Activated naive CD8-positive, alpha-beta T cell treated with anti-CD3 and anti-CD28 coated beads, Interleukin-2, amount 50 U/mL, for 16 hours (primary cell): ENCODE measurements at regions not wholly inside any gene's neighbourhood (a gene's known extent, or its start where the extent isn't known, plus 50 kb on each side); places are given as distances from the start of the nearest gene placed in this dataset.

Experiments used
- DNase-seq: peaks from one replicate; pipeline ENCODE4 v3.0.0-alpha.2; 2020; ENCODE audit warnings: low read depth, low spot score

- DNase-seq: no peak
These were observed 302.9 kb upstream of the ZMIZ1 start for GRCh38 chr10:78765726-78766335.

- DNase-seq: no peak
These were observed 302.2 kb upstream of the ZMIZ1 start for GRCh38 chr10:78766603-78767002.

- DNase-seq: no peak
These were observed 300.5 kb upstream of the ZMIZ1 start for GRCh38 chr10:78768041-78768835.

GRCh38 chr10:78768876-78769275 lies 299.9 kb upstream of the ZMIZ1 start:
- DNase-seq: no peak

GRCh38 chr10:78769526-78769925 lies 299.2 kb upstream of the ZMIZ1 start:
- no peak for DNase-seq

- no peak for DNase-seq
These were observed 298.3 kb upstream of the ZMIZ1 start for GRCh38 chr10:78770167-78771090.

GRCh38 chr10:78771260-78771659 lies 297.5 kb upstream of the ZMIZ1 start:
- no peak for DNase-seq

GRCh38 chr10:78771808-78772455 lies 296.8 kb upstream of the ZMIZ1 start:
- no peak for DNase-seq

- DNase-seq: no peak
These were observed 296.3 kb upstream of the ZMIZ1 start for GRCh38 chr10:78772486-78772885.

- no peak for DNase-seq
These were observed 295.7 kb upstream of the ZMIZ1 start for GRCh38 chr10:78772986-78773530.

- DNase-seq: no peak
These were observed 294.2 kb upstream of the ZMIZ1 start for GRCh38 chr10:78774614-78774998.

GRCh38 chr10:78774999-78775711 lies 293.6 kb upstream of the ZMIZ1 start:
- no peak for DNase-seq

- no peak for DNase-seq
These were observed 292.9 kb upstream of the ZMIZ1 start for GRCh38 chr10:78775891-78776290.

- DNase-seq: no peak
These were observed 292.0 kb upstream of the ZMIZ1 start for GRCh38 chr10:78776756-78777155.

GRCh38 chr10:78777466-78777865 lies 291.3 kb upstream of the ZMIZ1 start:
- no peak for DNase-seq

GRCh38 chr10:78777867-78778266 lies 290.9 kb upstream of the ZMIZ1 start:
- DNase-seq: no peak

- no peak for DNase-seq
These were observed 290.1 kb upstream of the ZMIZ1 start for GRCh38 chr10:78778444-78779338.

GRCh38 chr10:78779339-78779955 lies 289.3 kb upstream of the ZMIZ1 start:
- no peak for DNase-seq

- DNase-seq: no peak
These were observed 288.2 kb upstream of the ZMIZ1 start for GRCh38 chr10:78780551-78780961.
